GM12878 (cell line): ENCODE measurements at regions not wholly inside any gene's neighbourhood (a gene's known extent, or its start where the extent isn't known, plus 50 kb on each side); places are given as distances from the start of the nearest gene placed in this dataset.

Source experiments
- ATAC-seq: fragments of 200-7000 bp; cut with Tn5 transposase; 3 replicates; pipeline ENCODE4 v1.9.1; 2020; ENCODE audit warnings: mild to moderate bottlenecking, moderate library complexity
- BruUV-seq: library from RNA; stranded (reverse); fragments of 400-500 nt; replicated peaks from 2 replicates; lab custom pipeline; 2021; lab: Mats Ljungman, UMichigan
- CTCF ChIA-PET: fragments of 300-600 bp; sonication (Branson Sonifier 250); formaldehyde crosslinking; extraction: SDS; loops from one replicate; lab custom pipeline; 2021; ENCODE audit warnings: inconsistent platforms; lab: Yijun Ruan, JAX
- POLR2A ChIA-PET: fragments of 350-600 bp; formaldehyde crosslinking; extraction: SDS; loops from one replicate; lab custom pipeline; 2021; ENCODE audit warnings: inconsistent platforms; lab: Charles Lee
- RAD21 ChIA-PET: fragments of 300-600 bp; sonication (Branson Sonifier 250); formaldehyde crosslinking; loops from one replicate; lab custom pipeline; 2023; ENCODE audit warnings: antibody characterized with exemption; ENCODE audit not compliant: unreplicated experiment; lab: Charles Lee
- SMC1A ChIA-PET: fragments of 300-600 bp; sonication (Branson Sonifier 250); formaldehyde crosslinking; loops from one replicate; lab custom pipeline; 2023; ENCODE audit not compliant: unreplicated experiment, uncharacterized antibody; lab: Charles Lee
- DNase-seq: peaks from one replicate; pipeline ENCODE4 v3.0.0-alpha.2; 2011; ENCODE audit warnings: low read depth, low spot score
- FAIRE-seq: peaks from 3 replicates; lab custom pipeline; 2011; peaks lifted over from hg19 to GRCh38; lab: Jason Lieb, UNC
- H2AFZ ChIP-seq: 2 replicates; pipeline ENCODE4 v1.6.0; 2011; ENCODE audit warnings: low read depth, low read length, control low read depth; ENCODE audit not compliant: control insufficient read depth
- H3K27ac ChIP-seq: 2 replicates; pipeline ENCODE4 v1.5.1; 2011; ENCODE audit warnings: control low read depth; ENCODE audit not compliant: control insufficient read depth, insufficient read depth
- H3K27me3 ChIP-seq, 2 experiments: replicated peaks in 1 of 2; 2 replicates each; pipeline versions ENCODE4 v1.6.0 to v1.6.1; 2011; ENCODE audit warnings: low read length in 1 of 2; ENCODE audit not compliant: control insufficient read depth in 2 of 2, insufficient read depth in 2 of 2
- H3K36me3 ChIP-seq, 2 experiments: 2 replicates each; pipeline ENCODE4 v1.5.1; 2011; ENCODE audit warnings: low read length in 1 of 2; ENCODE audit not compliant: control insufficient read depth in 2 of 2, insufficient read depth in 2 of 2
- H3K4me1 ChIP-seq: 2 replicates; pipeline ENCODE4 v1.6.1; 2011; ENCODE audit warnings: mild to moderate bottlenecking, low read length, moderate library complexity, mixed read lengths; ENCODE audit not compliant: control insufficient read depth, insufficient read depth
- H3K4me2 ChIP-seq: 2 replicates; pipeline ENCODE4 v1.6.0; 2011; ENCODE audit warnings: control low read depth; ENCODE audit not compliant: control insufficient read depth, insufficient read depth
- H3K4me3 ChIP-seq: fragments of 200-600 bp; sonication (generic); 2 replicates; pipeline ENCODE4 v1.5.1; 2016
- H3K79me2 ChIP-seq: 2 replicates; pipeline ENCODE4 v1.6.0; 2011; ENCODE audit warnings: low read length; ENCODE audit not compliant: control insufficient read depth, insufficient read depth
- H3K9ac ChIP-seq: 2 replicates; pipeline ENCODE4 v1.8.0; 2011; ENCODE audit warnings: low read length, control low read depth, mixed read lengths; ENCODE audit not compliant: control insufficient read depth, insufficient read depth
- H3K9me3 ChIP-seq: replicated peaks from 3 replicates; pipeline ENCODE4 v1.5.1; 2011; ENCODE audit warnings: mild to moderate bottlenecking, low read length; ENCODE audit not compliant: control insufficient read depth, insufficient read depth
- H4K20me1 ChIP-seq: 2 replicates; pipeline ENCODE4 v1.6.0; 2011; ENCODE audit not compliant: control insufficient read depth, insufficient read depth
- FOS ChIP-seq: IDR thresholded peaks from 3 replicates; pipeline ENCODE4 v1.6.1; 2011; ENCODE audit warnings: borderline replicate concordance; ENCODE audit not compliant: insufficient read length; ENCODE audit errors: extremely low read depth
- IRF5 ChIP-seq: fragments of 450-650 bp; IDR thresholded peaks from 2 replicates; pipeline ENCODE4 v1.6.1; 2017; ENCODE audit warnings: borderline replicate concordance
- LARP7 ChIP-seq: fragments of 450-650 bp; IDR thresholded peaks from 2 replicates; pipeline ENCODE4 v1.6.1; 2017; ENCODE audit warnings: mild to moderate bottlenecking
- MEF2A ChIP-seq: IDR thresholded peaks from 2 replicates; pipeline ENCODE4 v1.6.1; 2011; ENCODE audit warnings: low read depth, mild to moderate bottlenecking, low read length, moderate library complexity; ENCODE audit not compliant: insufficient read depth
- SP1 ChIP-seq: IDR thresholded peaks from one replicate; pipeline ENCODE4 v1.6.1; 2011; ENCODE audit warnings: low read depth, low read length
- TBL1XR1 ChIP-seq: IDR thresholded peaks from 2 replicates; pipeline ENCODE4 v1.6.1; 2012; ENCODE audit warnings: low read depth, low read length, improper control_type of control experiment
- WGBS: methylation state at CpG from one replicate; pipeline ENCODE4 v1.1.6; 2016; ENCODE audit warnings: low lambda C conversion rate; ENCODE audit not compliant: insufficient replicate concordance, insufficient coverage; ENCODE audit errors: missing lambda C conversion rate; 5-methylcytosine and 5-hydroxymethylcytosine counted together
- in situ Hi-C: fragments of 300-500 bp; cut with MboI; formaldehyde crosslinking; loops from 9 replicates; pipeline ENCODE4 v1.14.3; 2018; ENCODE audit warnings: mixed read lengths
- intact Hi-C: fragments of 100-400 bp; cut with micrococcal nuclease; formaldehyde crosslinking; loops from one replicate; pipeline ENCODE4 v1.14.2; 2022; ENCODE audit not compliant: unreplicated experiment
- TF ChIP-seq, protein P1 (sequence below): fragments of 150-350 bp; IDR thresholded peaks from 2 replicates; pipeline ENCODE4 v1.6.1; 2016; ENCODE audit warnings: low read depth, low read length

GRCh38 chr15:29554531-29554930 is 267.7 kb downstream of the TJP1 start:
- H3K4me1 ChIP-seq = no peaks in the 10 kb centered on the region
- 27% methylated on average over 4 of the region's 4 CpGs for WGBS
- TF ChIP-seq SP1 (no peak), LARP7 (no peak), TBL1XR1 (no peak), MEF2A (no peak), IRF5 (no peak), FOS (no peak)
- TF ChIP-seq, protein P1, sequence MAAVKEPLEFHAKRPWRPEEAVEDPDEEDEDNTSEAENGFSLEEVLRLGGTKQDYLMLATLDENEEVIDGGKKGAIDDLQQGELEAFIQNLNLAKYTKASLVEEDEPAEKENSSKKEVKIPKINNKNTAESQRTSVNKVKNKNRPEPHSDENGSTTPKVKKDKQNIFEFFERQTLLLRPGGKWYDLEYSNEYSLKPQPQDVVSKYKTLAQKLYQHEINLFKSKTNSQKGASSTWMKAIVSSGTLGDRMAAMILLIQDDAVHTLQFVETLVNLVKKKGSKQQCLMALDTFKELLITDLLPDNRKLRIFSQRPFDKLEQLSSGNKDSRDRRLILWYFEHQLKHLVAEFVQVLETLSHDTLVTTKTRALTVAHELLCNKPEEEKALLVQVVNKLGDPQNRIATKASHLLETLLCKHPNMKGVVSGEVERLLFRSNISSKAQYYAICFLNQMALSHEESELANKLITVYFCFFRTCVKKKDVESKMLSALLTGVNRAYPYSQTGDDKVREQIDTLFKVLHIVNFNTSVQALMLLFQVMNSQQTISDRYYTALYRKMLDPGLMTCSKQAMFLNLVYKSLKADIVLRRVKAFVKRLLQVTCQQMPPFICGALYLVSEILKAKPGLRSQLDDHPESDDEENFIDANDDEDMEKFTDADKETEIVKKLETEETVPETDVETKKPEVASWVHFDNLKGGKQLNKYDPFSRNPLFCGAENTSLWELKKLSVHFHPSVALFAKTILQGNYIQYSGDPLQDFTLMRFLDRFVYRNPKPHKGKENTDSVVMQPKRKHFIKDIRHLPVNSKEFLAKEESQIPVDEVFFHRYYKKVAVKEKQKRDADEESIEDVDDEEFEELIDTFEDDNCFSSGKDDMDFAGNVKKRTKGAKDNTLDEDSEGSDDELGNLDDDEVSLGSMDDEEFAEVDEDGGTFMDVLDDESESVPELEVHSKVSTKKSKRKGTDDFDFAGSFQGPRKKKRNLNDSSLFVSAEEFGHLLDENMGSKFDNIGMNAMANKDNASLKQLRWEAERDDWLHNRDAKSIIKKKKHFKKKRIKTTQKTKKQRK = no peak
- TF ChIP-seq, all 136 proteins: peak for 0
- FAIRE-seq (no peak), DNase-seq (no peak), ATAC-seq (no peak)
- ChIA-PET RAD21 (interaction anchor here (1.0 kb wide), 1 partner anchor 414 kb away, joined by 4 read pairs; no protein-coding TSS in a partner anchor), CTCF (interaction anchor here (1.1 kb wide), 1 partner anchor 35 kb away, joined by 3 read pairs; no protein-coding TSS in a partner anchor), SMC1A (no interaction called here), POLR2A (no interaction called here)
- BruUV-seq = no TSS peak
- Histone ChIP-seq H3K27ac (no peak overlapping the region), H3K27me3 (no peaks in the 10 kb centered on the region), H3K4me3 (no peak overlapping the region), H3K36me3 (no peaks in the 10 kb centered on the region), H3K9me3 (no peaks in the 10 kb centered on the region), H3K9ac (no peak overlapping the region), H4K20me1 (no peaks in the 10 kb centered on the region), H3K4me2 (no peak overlapping the region), H3K79me2 (no peaks in the 10 kb centered on the region), H2AFZ (no peak overlapping the region)
- in situ Hi-C loops = no loop called here
- intact Hi-C loops = no loop called here
